AML-193 (cell line): ENCODE measurements at regions not wholly inside any gene's neighbourhood (a gene's known extent, or its start where the extent isn't known, plus 50 kb on each side); places are given as distances from the start of the nearest gene placed in this dataset.

ENCODE experiments used
- DNase-seq, 2 experiments: peaks; one replicate each; lab custom pipeline; 2025; lab: John Stamatoyannopoulos, UW

DNA sequence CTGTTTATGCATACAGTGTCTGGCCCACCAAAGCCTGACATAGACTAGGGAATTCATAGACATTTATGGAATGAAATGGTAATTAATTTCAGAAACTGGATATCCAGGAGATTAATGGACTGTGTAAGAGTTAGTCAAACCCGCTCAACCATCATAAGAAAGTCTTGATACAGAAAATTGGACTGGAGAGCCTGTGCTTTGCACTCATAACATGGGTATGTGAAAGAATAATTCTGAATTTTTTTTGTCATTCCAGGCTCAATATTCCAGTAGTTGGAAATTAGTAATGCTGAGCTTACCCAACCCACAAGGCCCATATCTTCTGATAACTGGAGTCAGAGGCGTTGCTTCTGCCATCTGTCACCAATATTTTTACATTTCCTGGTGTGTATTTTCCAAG is 799.7 kb upstream of the IGFBP3 start:
- DNase-seq: no peak

GRCh38 chr7:46719616-46720015 is 798.5 kb upstream of the IGFBP3 start:
- DNase-seq: no peak

DNA sequence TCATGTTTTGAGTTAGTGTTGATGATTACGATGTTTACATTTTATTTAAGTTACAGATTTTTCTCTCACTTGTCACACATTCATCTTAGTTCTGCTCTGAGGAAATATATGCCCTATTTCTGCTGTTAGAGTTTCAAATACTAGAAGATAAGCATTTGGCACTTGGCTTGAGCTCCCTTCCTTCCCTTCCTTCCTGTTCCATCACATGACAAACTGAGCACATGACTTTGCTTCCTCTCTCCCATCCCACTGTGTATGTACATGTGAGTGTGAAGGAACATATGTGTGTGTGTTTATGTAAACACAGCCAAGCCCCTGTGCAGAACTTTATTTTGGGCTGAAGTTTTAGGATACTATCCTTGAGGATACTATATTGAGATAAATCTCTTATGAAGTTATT is 795.9 kb upstream of the IGFBP3 start:
- DNase-seq: no peak

- DNase-seq: no peak
Observed at GRCh38 chr7:46715579-46715978, 794.5 kb upstream of the IGFBP3 start.

GRCh38 chr7:46714904-46715303 is 793.8 kb upstream of the IGFBP3 start:
- no peak for DNase-seq

GRCh38 chr7:46713868-46714596 is 793.0 kb upstream of the IGFBP3 start:
- DNase-seq: no peak

GRCh38 chr7:46710927-46711326 is 789.9 kb upstream of the IGFBP3 start:
- no peak for DNase-seq

GRCh38 chr7:46707973-46708372 is 786.9 kb upstream of the IGFBP3 start:
- DNase-seq: no peak

GRCh38 chr7:46705386-46706255 is 784.5 kb upstream of the IGFBP3 start:
- DNase-seq: no peak

DNA sequence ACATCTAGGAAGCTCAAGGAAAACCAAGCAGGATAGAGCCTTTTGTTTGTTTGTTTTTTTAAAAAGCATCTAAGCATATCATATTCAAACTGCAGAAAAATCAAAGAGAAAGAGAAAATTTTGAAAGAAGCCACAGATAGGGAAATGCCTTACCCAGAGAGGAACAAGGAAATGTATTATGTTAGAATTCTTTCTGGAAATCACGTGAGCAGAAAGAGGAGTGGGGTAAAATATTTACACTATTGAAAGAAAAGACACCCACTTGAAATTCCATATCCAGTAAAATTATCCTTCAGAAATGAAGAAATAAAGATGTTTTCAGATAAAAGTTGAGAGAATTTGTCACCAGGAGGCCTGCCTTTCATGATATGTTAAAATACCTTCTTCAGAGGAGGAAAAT is 775.7 kb upstream of the IGFBP3 start:
- DNase-seq: no peak

DNA sequence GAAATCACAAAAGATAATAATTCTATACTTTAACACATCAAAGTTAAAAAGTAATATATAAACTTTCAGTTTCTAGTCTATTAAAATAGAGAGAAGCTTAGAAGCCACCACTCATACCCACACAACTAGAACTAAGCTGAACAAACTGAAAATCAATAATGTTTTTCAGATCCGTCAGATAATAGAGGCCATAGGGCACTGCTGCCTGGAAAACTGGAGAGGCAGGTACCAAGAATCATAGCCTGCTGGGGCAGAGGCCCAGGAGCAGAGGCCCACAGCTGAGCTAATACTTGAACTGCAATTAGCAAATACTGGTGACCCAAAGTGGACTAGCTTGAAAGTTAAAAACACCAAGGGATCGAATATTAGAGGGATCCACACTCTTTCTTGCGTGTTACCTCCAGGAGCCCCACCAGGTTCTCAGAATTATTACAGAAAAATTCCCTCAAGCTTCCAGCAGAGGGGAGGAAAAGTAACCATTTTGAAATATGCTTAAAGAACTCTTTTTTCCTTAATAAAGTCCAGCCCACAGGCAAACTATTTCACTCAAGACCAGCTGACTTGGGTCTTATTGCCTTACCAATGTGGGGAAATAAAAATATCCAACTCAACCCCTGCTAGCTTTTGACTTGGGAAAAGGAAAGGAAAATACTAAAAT is 774.1 kb upstream of the IGFBP3 start:
- DNase-seq: no peak

- no peak for DNase-seq
Observed at GRCh38 chr7:46694058-46694457, 773.0 kb upstream of the IGFBP3 start.

- DNase-seq: no peak
Observed at GRCh38 chr7:46687203-46687602, 766.1 kb upstream of the IGFBP3 start.

DNA sequence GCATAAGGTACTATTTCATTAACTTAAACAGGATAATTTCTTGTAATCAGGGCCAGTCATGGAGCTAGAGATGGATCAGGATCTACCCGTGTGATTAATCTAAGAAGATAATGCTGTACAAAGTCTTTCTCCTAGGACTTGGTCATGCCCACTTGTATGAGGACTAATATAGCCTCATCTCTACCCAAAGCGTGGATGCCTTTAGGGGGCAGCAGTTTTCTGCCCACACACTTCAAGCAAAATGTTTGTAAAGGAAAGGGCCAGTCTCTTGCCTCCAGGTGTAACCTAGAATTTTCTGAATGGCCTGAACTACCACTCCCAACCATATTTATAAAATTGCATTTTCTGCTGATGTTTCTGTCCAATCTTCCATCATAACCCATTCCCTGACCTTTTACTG is 764.0 kb upstream of the IGFBP3 start:
- DNase-seq: no peak

- DNase-seq: no peak
Observed at GRCh38 chr7:46682836-46683624, 762.0 kb upstream of the IGFBP3 start.

DNA sequence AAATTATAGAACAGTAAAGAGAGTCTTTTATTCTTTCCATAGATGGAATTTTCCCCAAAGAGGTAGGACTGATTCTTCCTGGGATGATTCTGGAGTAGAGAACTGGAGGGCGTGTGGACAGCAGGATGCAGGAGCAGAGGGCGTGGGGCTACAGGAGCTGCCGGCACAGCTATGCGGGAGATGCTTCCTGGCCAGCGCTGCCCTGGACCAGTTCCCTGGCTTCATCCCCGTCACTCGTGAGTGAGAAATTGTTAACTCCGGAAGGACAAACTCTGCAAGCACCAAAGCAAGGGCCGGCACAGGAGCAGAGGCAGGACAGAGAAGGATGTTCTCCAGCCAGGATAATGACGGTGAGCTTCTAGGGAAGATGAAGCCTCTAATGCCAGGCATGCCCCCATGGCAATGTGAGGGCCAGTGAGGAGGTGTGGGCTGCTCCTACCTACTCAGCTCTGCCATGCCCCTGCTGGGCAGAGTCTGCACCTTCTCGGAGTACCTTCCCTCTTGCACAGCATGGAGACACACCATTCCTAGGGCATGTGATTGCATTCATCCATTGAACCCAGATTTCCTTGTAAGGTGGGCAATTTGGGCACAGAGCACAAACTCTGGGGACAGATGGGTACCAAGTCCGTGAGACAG is 760.9 kb upstream of the IGFBP3 start:
- no peak for DNase-seq

GRCh38 chr7:46680147-46680546 is 759.1 kb upstream of the IGFBP3 start:
- DNase-seq: no peak

DNA sequence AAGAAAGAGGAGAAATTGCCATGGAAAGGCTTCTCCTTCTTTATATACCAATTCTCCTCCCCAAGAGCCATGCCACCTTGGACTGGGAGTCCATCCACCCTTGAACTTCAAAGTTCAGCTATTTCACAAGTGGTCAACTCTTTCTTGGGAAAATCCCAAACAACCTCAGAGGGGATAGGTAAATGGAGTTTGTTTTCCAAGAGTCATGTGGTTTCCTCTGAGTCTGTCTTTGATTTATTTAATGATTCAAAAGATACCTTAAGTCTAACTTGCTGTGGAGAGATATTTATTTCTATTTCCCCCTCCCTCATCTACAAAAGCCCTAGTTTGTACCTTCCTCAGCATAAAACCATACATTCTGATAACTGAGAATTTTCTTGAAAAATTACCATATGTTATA is 758.6 kb upstream of the IGFBP3 start:
- no peak for DNase-seq

GRCh38 chr7:46678421-46678820 is 757.3 kb upstream of the IGFBP3 start:
- no peak for DNase-seq

- no peak for DNase-seq
Observed at GRCh38 chr7:46675456-46675855, 754.4 kb upstream of the IGFBP3 start.

GRCh38 chr7:46672861-46673260 is 751.8 kb upstream of the IGFBP3 start:
- no peak for DNase-seq
